ENCODE measurements at regions not wholly inside any gene's neighbourhood (a gene's known extent, or its start where the extent isn't known, plus 50 kb on each side); places are given as distances from the start of the nearest gene placed in this dataset.

GRCh38 chr2:8615576-8616281, 66.1 kb upstream of the ID2 start (continued):
- peak; percentile 95 for TF ChIP-seq HDAC2 (IDR thresholded peaks at IDR 0.05)
- no peak for TF ChIP-seq ZNF217 (CRISPR knock-in tag; IDR thresholded peaks at IDR 0.05)
- no peak for TF ChIP-seq CHD4 (IDR thresholded peaks at IDR 0.05; ENCODE audit: insufficient read depth, insufficient replicate concordance, low read depth, low read length, poor library complexity, severe bottlenecking)
- TF ChIP-seq TARDBP (IDR thresholded peaks at IDR 0.05) = peak; percentile 72; the same call in 1 of the 2 replicates
- peak; percentile 10; the same call in 1 of the 2 replicates for TF ChIP-seq BCL6 (CRISPR knock-in tag; IDR thresholded peaks at IDR 0.05)
- peak; percentile 93 for TF ChIP-seq NFIC (IDR thresholded peaks at IDR 0.05)
- TF ChIP-seq PHB2 (IDR thresholded peaks at IDR 0.05; ENCODE audit: low read depth) = peak; percentile 91
- TF ChIP-seq SRSF7 (optimal IDR thresholded peaks at IDR 0.05; ENCODE audit: low read depth, low read length) = no peak
- peak in 1 of 2 experiments; percentile 80; a peak in 3 of 4 replicates for TF ChIP-seq MNT (conservative IDR thresholded peaks at IDR 0.05)
- peak; percentile 64 for TF ChIP-seq ZNF239 (CRISPR knock-in tag; IDR thresholded peaks at IDR 0.05)
- TF ChIP-seq ZNF584 (CRISPR knock-in tag; IDR thresholded peaks at IDR 0.05; ENCODE audit: low read depth) = peak; percentile 61; the same call in 1 of the 2 replicates
- 0 out of 2 replicates have a peak, but pooled peaks have one; percentile 66 for TF ChIP-seq ZNF444 (CRISPR knock-in tag; IDR thresholded peaks at IDR 0.05)
- TF ChIP-seq USF2 (CRISPR knock-in tag; IDR thresholded peaks at IDR 0.05) = no peak
- TF ChIP-seq HBP1 (CRISPR knock-in tag; IDR thresholded peaks at IDR 0.05) = peak; percentile 32; the same call in 1 of the 2 replicates
- no peak for TF ChIP-seq SREBF2 (CRISPR knock-in tag; IDR thresholded peaks at IDR 0.05)
- TF ChIP-seq PKNOX1 (IDR thresholded peaks at IDR 0.05) = peak; percentile 87
- TF ChIP-seq ETS1 (conservative IDR thresholded peaks at IDR 0.05; ENCODE audit: control insufficient read depth, low read depth, low read length) = peak; percentile 46; the same call in 1 of the 2 replicates
- TF ChIP-seq ESRRA (IDR thresholded peaks at IDR 0.05; ENCODE audit: borderline replicate concordance, low read depth) = peak; percentile 51; the same call in 1 of the 2 replicates

Data from K562 (cell line).